Lower leg skin (tissue), 3 donors: ENCODE measurements at regions not wholly inside any gene's neighbourhood (a gene's known extent, or its start where the extent isn't known, plus 50 kb on each side); places are given as distances from the start of the nearest gene placed in this dataset.

Source experiments
- POLR2A ChIP-seq, 2 donors: fragments of 450-650 bp; IDR thresholded peaks; one replicate each; pipeline ENCODE4 v1.6.1; 2016 to 2017; ENCODE audit warnings: antibody characterized with exemption in 2 of 2, mild to moderate bottlenecking in 1 of 2, moderate library complexity in 1 of 2
- TF ChIP-seq, protein P1 (sequence below), 3 donors: fragments of 450-650 bp; IDR thresholded peaks; one replicate each; pipeline ENCODE4 v1.5.1; 2016; ENCODE audit warnings: antibody characterized with exemption in 3 of 3, mild to moderate bottlenecking in 3 of 3, moderate library complexity in 2 of 3

- TF ChIP-seq, protein P1, sequence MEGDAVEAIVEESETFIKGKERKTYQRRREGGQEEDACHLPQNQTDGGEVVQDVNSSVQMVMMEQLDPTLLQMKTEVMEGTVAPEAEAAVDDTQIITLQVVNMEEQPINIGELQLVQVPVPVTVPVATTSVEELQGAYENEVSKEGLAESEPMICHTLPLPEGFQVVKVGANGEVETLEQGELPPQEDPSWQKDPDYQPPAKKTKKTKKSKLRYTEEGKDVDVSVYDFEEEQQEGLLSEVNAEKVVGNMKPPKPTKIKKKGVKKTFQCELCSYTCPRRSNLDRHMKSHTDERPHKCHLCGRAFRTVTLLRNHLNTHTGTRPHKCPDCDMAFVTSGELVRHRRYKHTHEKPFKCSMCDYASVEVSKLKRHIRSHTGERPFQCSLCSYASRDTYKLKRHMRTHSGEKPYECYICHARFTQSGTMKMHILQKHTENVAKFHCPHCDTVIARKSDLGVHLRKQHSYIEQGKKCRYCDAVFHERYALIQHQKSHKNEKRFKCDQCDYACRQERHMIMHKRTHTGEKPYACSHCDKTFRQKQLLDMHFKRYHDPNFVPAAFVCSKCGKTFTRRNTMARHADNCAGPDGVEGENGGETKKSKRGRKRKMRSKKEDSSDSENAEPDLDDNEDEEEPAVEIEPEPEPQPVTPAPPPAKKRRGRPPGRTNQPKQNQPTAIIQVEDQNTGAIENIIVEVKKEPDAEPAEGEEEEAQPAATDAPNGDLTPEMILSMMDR (IDR thresholded peaks at IDR 0.05), result no peak
- no peak for TF ChIP-seq POLR2A (IDR thresholded peaks at IDR 0.05)
Measured at GRCh38 chr10:61355211-61355610, 98.0 kb downstream of the TMEM26 start.
